HepG2 (cell line): ENCODE measurements at regions not wholly inside any gene's neighbourhood (a gene's known extent, or its start where the extent isn't known, plus 50 kb on each side); places are given as distances from the start of the nearest gene placed in this dataset.

ENCODE experiments used
- CSRNP2 ChIP-seq: sonication (generic); formaldehyde crosslinking; conservative IDR thresholded peaks from 2 replicates; pipeline ENCODE4 v1.8.0; 2022; ENCODE audit warnings: low read depth, missing genetic modification reagents
- ELF4 ChIP-seq: sonication (generic); formaldehyde crosslinking; IDR thresholded peaks from 2 replicates; pipeline ENCODE4 v1.5.0; 2020; ENCODE audit warnings: missing genetic modification reagents, mild to moderate bottlenecking, moderate library complexity, borderline replicate concordance
- HDAC1 ChIP-seq: sonication (generic); formaldehyde crosslinking; IDR thresholded peaks from 2 replicates; pipeline ENCODE4 v1.5.1; 2020; ENCODE audit warnings: mild to moderate bottlenecking, missing genetic modification reagents
- HOXA9 ChIP-seq: sonication (generic); formaldehyde crosslinking; IDR thresholded peaks from 2 replicates; pipeline ENCODE4 v1.8.1; 2022; ENCODE audit warnings: missing genetic modification reagents, mild to moderate bottlenecking, moderate library complexity, borderline replicate concordance
- JUND ChIP-seq: sonication (generic); formaldehyde crosslinking; IDR thresholded peaks from 2 replicates; pipeline ENCODE4 v1.8.0; 2022; ENCODE audit warnings: mild to moderate bottlenecking, missing genetic modification reagents
- KAT2B ChIP-seq: fragments of 150-350 bp; IDR thresholded peaks from 2 replicates; pipeline ENCODE4 v1.6.1; 2014; ENCODE audit warnings: low read depth, low read length, borderline replicate concordance
- KDM1A ChIP-seq: IDR thresholded peaks from 2 replicates; pipeline ENCODE4 v1.6.1; 2016; ENCODE audit warnings: missing compliant biosample characterization
- KLF11 ChIP-seq: IDR thresholded peaks from 2 replicates; pipeline ENCODE4 v1.6.1; 2016; ENCODE audit warnings: missing compliant biosample characterization
- KLF13 ChIP-seq: sonication (generic); formaldehyde crosslinking; IDR thresholded peaks from 2 replicates; pipeline ENCODE4 v1.4.0; 2020; ENCODE audit warnings: mild to moderate bottlenecking, missing genetic modification reagents
- MEF2D ChIP-seq: sonication (generic); formaldehyde crosslinking; IDR thresholded peaks from 2 replicates; pipeline ENCODE4 v1.5.1; 2020; ENCODE audit warnings: mild to moderate bottlenecking, missing genetic modification reagents
- MIER3 ChIP-seq: IDR thresholded peaks from 2 replicates; pipeline ENCODE4 v1.6.1; 2016; ENCODE audit warnings: missing compliant biosample characterization, borderline replicate concordance
- MXD1 ChIP-seq: sonication (generic); formaldehyde crosslinking; IDR thresholded peaks from 2 replicates; pipeline ENCODE4 v1.4.0; 2020; ENCODE audit warnings: mild to moderate bottlenecking, missing genetic modification reagents
- MXI1 ChIP-seq: IDR thresholded peaks from 3 replicates; pipeline ENCODE4 v1.6.1; 2012; ENCODE audit warnings: low read depth, low read length, inconsistent platforms, borderline replicate concordance
- SIX4 ChIP-seq: sonication (generic); formaldehyde crosslinking; IDR thresholded peaks from 2 replicates; pipeline ENCODE4 v1.4.0; 2020; ENCODE audit warnings: missing genetic modification reagents
- SP4 ChIP-seq: sonication (generic); formaldehyde crosslinking; IDR thresholded peaks from 2 replicates; pipeline ENCODE4 v1.8.1; 2023; ENCODE audit warnings: mild to moderate bottlenecking, missing genetic modification reagents
- TRIM24 ChIP-seq: sonication (generic); formaldehyde crosslinking; IDR thresholded peaks from 2 replicates; pipeline ENCODE4 v1.8.0; 2022; ENCODE audit warnings: mild to moderate bottlenecking, missing genetic modification reagents
- ZNF367 ChIP-seq: sonication (generic); formaldehyde crosslinking; IDR thresholded peaks from 2 replicates; pipeline ENCODE4 v1.4.0; 2020; ENCODE audit warnings: missing genetic modification reagents, borderline replicate concordance
- ZNF503 ChIP-seq: sonication (generic); formaldehyde crosslinking; IDR thresholded peaks from 2 replicates; pipeline ENCODE4 v1.4.0; 2020; ENCODE audit warnings: missing genetic modification reagents
- ZNF878 ChIP-seq: sonication (generic); formaldehyde crosslinking; IDR thresholded peaks from 2 replicates; pipeline ENCODE4 v1.8.1; 2023; ENCODE audit warnings: mild to moderate bottlenecking, missing genetic modification reagents, moderate library complexity
- TF ChIP-seq, protein P1 (sequence below): sonication (generic); formaldehyde crosslinking; IDR thresholded peaks from 2 replicates; pipeline ENCODE4 v1.5.0; 2020; ENCODE audit warnings: mild to moderate bottlenecking, missing genetic modification reagents
- TF ChIP-seq, protein P2 (sequence below): sonication (generic); formaldehyde crosslinking; IDR thresholded peaks from 2 replicates; pipeline ENCODE4 v1.4.0; 2020; ENCODE audit warnings: missing genetic modification reagents, borderline replicate concordance
- TF ChIP-seq, protein P3 (sequence below): IDR thresholded peaks from 2 replicates; pipeline ENCODE4 v1.6.1; 2016; ENCODE audit warnings: missing compliant biosample characterization, missing genetic modification reagents, borderline replicate concordance

DNA sequence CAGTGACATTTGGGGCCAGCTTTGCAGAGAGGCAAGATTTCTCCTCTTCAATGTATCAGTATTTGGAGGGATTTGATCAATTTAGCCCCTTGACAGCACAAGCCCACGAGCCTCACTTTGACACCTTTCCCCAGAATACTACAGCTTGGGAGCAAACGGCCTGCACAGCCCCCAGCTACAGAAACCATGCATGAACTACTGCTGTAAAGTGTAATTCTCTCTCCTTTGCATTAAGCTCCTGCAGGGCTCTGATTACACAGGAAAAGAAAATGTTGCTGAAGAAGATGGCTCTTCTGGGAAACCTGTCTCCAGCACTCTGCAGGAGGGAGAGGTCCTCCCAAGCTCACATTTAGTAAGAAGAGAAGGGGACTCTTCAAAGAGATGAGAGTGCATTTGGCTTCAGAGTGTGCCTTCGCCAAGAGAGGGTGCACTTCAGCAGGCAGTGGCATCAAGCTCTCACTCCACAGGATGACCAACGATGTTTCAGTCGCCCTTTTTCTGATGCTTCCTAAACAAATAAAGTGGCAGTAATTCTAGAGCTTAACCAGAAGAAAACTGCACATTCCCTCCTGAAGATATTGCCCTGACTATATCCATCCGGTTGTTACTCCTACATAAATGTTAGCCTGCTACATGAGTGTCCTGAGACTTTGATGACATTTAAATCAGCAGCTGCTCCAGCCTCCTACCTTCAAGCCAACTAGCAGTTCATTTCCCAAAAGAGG is 272.2 kb downstream of the AUH start (continued):
- TF ChIP-seq, protein P1, sequence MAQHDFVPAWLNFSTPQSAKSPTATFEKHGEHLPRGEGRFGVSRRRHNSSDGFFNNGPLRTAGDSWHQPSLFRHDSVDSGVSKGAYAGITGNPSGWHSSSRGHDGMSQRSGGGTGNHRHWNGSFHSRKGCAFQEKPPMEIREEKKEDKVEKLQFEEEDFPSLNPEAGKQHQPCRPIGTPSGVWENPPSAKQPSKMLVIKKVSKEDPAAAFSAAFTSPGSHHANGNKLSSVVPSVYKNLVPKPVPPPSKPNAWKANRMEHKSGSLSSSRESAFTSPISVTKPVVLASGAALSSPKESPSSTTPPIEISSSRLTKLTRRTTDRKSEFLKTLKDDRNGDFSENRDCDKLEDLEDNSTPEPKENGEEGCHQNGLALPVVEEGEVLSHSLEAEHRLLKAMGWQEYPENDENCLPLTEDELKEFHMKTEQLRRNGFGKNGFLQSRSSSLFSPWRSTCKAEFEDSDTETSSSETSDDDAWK (CRISPR knock-in tag): no peak
- TF ChIP-seq KLF11 (CRISPR knock-in tag): no peak
- TF ChIP-seq TRIM24 (CRISPR knock-in tag): no peak
- no peak for TF ChIP-seq MIER3 (CRISPR knock-in tag)
- TF ChIP-seq KLF13 (CRISPR knock-in tag): no peak
- TF ChIP-seq, protein P2, sequence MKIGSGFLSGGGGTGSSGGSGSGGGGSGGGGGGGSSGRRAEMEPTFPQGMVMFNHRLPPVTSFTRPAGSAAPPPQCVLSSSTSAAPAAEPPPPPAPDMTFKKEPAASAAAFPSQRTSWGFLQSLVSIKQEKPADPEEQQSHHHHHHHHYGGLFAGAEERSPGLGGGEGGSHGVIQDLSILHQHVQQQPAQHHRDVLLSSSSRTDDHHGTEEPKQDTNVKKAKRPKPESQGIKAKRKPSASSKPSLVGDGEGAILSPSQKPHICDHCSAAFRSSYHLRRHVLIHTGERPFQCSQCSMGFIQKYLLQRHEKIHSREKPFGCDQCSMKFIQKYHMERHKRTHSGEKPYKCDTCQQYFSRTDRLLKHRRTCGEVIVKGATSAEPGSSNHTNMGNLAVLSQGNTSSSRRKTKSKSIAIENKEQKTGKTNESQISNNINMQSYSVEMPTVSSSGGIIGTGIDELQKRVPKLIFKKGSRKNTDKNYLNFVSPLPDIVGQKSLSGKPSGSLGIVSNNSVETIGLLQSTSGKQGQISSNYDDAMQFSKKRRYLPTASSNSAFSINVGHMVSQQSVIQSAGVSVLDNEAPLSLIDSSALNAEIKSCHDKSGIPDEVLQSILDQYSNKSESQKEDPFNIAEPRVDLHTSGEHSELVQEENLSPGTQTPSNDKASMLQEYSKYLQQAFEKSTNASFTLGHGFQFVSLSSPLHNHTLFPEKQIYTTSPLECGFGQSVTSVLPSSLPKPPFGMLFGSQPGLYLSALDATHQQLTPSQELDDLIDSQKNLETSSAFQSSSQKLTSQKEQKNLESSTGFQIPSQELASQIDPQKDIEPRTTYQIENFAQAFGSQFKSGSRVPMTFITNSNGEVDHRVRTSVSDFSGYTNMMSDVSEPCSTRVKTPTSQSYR (CRISPR knock-in tag): no peak
- no peak for TF ChIP-seq MXD1 (CRISPR knock-in tag)
- TF ChIP-seq MEF2D: no peak
- no peak for TF ChIP-seq ZNF367
- TF ChIP-seq HDAC1 (CRISPR knock-in tag): no peak
- no peak for TF ChIP-seq HOXA9 (CRISPR knock-in tag)
- TF ChIP-seq ZNF503: no peak
- TF ChIP-seq CSRNP2 (CRISPR knock-in tag): no peak
- no peak for TF ChIP-seq SP4 (CRISPR knock-in tag)
- no peak for TF ChIP-seq JUND
- TF ChIP-seq SIX4 (CRISPR knock-in tag): no peak
- TF ChIP-seq ELF4 (CRISPR knock-in tag): no peak
- TF ChIP-seq, protein P3, sequence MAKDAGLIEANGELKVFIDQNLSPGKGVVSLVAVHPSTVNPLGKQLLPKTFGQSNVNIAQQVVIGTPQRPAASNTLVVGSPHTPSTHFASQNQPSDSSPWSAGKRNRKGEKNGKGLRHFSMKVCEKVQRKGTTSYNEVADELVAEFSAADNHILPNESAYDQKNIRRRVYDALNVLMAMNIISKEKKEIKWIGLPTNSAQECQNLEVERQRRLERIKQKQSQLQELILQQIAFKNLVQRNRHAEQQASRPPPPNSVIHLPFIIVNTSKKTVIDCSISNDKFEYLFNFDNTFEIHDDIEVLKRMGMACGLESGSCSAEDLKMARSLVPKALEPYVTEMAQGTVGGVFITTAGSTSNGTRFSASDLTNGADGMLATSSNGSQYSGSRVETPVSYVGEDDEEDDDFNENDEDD: no peak
- TF ChIP-seq KDM1A (CRISPR knock-in tag): no peak
- TF ChIP-seq MXI1: no peak
- no peak for TF ChIP-seq KAT2B
- no peak for TF ChIP-seq ZNF878 (CRISPR knock-in tag)
